Fibroblast of mammary gland (primary cell): ENCODE measurements at regions not wholly inside any gene's neighbourhood (a gene's known extent, or its start where the extent isn't known, plus 50 kb on each side); places are given as distances from the start of the nearest gene placed in this dataset.
"Not testable (repeated sequence)": the region's sequence is repeated elsewhere in the genome, so short reads cannot be mapped to it uniquely, and the experiment has no call there.

Experiments used
- DNase-seq: peaks from one replicate; pipeline ENCODE4 v3.0.0-alpha.2; 2010; ENCODE audit warnings: low read depth
- H3K4me3 ChIP-seq: 2 replicates; pipeline ENCODE4 v1.5.1; 2011; ENCODE audit warnings: low read depth, mild to moderate bottlenecking, low read length, moderate library complexity; ENCODE audit not compliant: control insufficient read depth
- CTCF ChIP-seq: conservative IDR thresholded peaks from 2 replicates; pipeline ENCODE4 v1.5.1; 2011; ENCODE audit warnings: low read depth, low read length, inconsistent platforms; ENCODE audit not compliant: control insufficient read depth, insufficient read depth

GRCh38 chr12:71321130-71321529 lies 118.5 kb upstream of the LGR5 start:
- DNase-seq = no peak
- TF ChIP-seq CTCF = no peak
- H3K4me3 ChIP-seq = no peak overlapping the region

GRCh38 chr12:71315328-71315985 lies 124.1 kb upstream of the LGR5 start:
- no peak overlapping the region for H3K4me3 ChIP-seq
- no peak for DNase-seq
- no peak for TF ChIP-seq CTCF

- DNase-seq = peak; percentile 47
- no peak overlapping the region for H3K4me3 ChIP-seq
- no peak for TF ChIP-seq CTCF
Measured at GRCh38 chr12:71312768-71313403, 126.7 kb upstream of the LGR5 start.

GRCh38 chr12:71311611-71312010 lies 128.0 kb upstream of the LGR5 start:
- not testable (repeated sequence) for DNase-seq, H3K4me3 ChIP-seq

GRCh38 chr12:71306808-71307207 lies 132.8 kb upstream of the LGR5 start:
- H3K4me3 ChIP-seq = no peak overlapping the region
- DNase-seq = no peak
- TF ChIP-seq CTCF = no peak

GRCh38 chr12:71304306-71304705 lies 135.3 kb upstream of the LGR5 start:
- no peak for DNase-seq
- no peak for TF ChIP-seq CTCF
- H3K4me3 ChIP-seq = no peak overlapping the region

GRCh38 chr12:71303199-71303598 lies 136.4 kb upstream of the LGR5 start:
- no peak for TF ChIP-seq CTCF
- DNase-seq = peak; percentile 68
- no peak overlapping the region for H3K4me3 ChIP-seq
